ENCODE measurements at regions not wholly inside any gene's neighbourhood (a gene's known extent, or its start where the extent isn't known, plus 50 kb on each side); places are given as distances from the start of the nearest gene placed in this dataset.

DNA sequence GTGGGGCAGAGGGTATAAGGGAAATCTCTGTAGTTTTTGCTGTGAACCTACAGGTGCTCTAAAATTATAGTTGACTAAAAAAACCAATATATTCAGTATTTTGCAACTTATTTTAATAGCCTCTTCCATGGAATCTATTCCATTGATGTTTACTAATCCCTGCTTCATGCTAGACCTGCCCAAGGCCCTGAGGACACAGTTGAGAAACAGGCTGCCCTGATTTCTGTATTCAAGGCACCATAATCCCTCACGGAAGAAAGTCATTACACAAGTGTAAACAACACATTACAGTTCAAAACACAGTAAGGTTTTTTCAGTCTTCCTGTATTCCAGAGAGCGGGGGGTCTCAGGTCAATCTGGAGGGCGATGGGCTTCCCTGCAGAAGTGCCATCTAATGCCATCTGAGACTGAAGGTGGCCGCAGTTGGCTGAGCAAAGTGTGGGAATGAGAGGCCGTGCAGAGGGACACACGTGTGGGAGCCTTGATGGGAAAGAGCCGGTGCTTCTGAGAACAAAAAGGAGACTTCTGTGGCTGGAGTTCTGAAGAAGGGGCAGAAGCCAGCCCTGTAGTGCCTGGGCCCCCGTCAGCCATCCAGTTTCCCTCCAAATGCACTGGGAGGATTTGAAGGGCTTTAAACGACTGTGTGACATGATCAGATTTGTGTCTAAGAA, 146.9 kb downstream of the PTPN20 start (continued):
- TF ChIP-seq HNF4A (conservative IDR thresholded peaks at IDR 0.05) (no peak), EGR1 (IDR thresholded peaks at IDR 0.05; ENCODE audit: low read depth in 2 of 2) (no peak), TAF1 (conservative IDR thresholded peaks at IDR 0.05) (no peak), REST (IDR thresholded peaks at IDR 0.05) (no peak), GABPA (IDR thresholded peaks at IDR 0.05 in 1 of 2, conservative IDR thresholded peaks at IDR 0.05 in 1 of 2) (no peak), HNF4G (IDR thresholded peaks at IDR 0.05) (no peak)

- Histone ChIP-seq H3K27me3 (ENCODE audit: control insufficient read depth in 4 of 4, insufficient read depth in 4 of 4, low read length in 3 of 4) (no peaks in the 10 kb centered on the region), H3K27ac (ENCODE audit: low read depth in 1 of 2, low read length in 2 of 2) (no peak overlapping the region), H3K9ac (ENCODE audit: low read depth in 1 of 2, low read length in 2 of 2) (no peak overlapping the region), H3K36me3 (ENCODE audit: control insufficient read depth in 4 of 4, insufficient read depth in 3 of 4, low read depth in 1 of 4, low read length in 3 of 4) (no peaks in the 10 kb centered on the region), H3K4me1 (ENCODE audit: control insufficient read depth in 4 of 4, insufficient read depth in 4 of 4, low read length in 3 of 4) (no peaks in the 10 kb centered on the region), H3K4me3 (ENCODE audit: low read depth in 1 of 3, low read length in 3 of 3) (no peak overlapping the region), H3K9me3 (ENCODE audit: control insufficient read depth in 4 of 4, low read length in 3 of 4) (no peaks in the 10 kb centered on the region)
- no peak for DNase-seq (ENCODE audit: low spot score)
- 89% methylated on average over 11 of the region's 11 CpGs for WGBS
- TF ChIP-seq ZBTB33 (IDR thresholded peaks at IDR 0.05) (no peak), NR2F2 (IDR thresholded peaks at IDR 0.05) (no peak), EGR1 (IDR thresholded peaks at IDR 0.05; ENCODE audit: low read depth in 2 of 2) (no peak), HNF4A (conservative IDR thresholded peaks at IDR 0.05) (no peak), REST (IDR thresholded peaks at IDR 0.05) (no peak), RXRA (IDR thresholded peaks at IDR 0.05) (no peak), SP1 (IDR thresholded peaks at IDR 0.05) (no peak)
Measured at GRCh38 chr10:47058961-47059391, 147.7 kb downstream of the PTPN20 start.

All from liver (tissue), 7 donors.